GM19455 (cell line): ENCODE measurements at regions not wholly inside any gene's neighbourhood (a gene's known extent, or its start where the extent isn't known, plus 50 kb on each side); places are given as distances from the start of the nearest gene placed in this dataset.

Experiments
- ATAC-seq: cut with Tn5 transposase; IDR thresholded peaks from one replicate; pipeline ENCODE4 v1.9.1; 2021; ENCODE audit not compliant: unreplicated experiment

GRCh38 chr6:21508753-21509152, 84.8 kb upstream of the SOX4 start:
- ATAC-seq, result no peak

GRCh38 chr6:21511891-21512550, 81.5 kb upstream of the SOX4 start:
- ATAC-seq, result no peak

GRCh38 chr6:21514288-21514687, 79.3 kb upstream of the SOX4 start:
- no peak for ATAC-seq

GRCh38 chr6:21518317-21518716, 75.2 kb upstream of the SOX4 start:
- ATAC-seq, result no peak

GRCh38 chr6:21519642-21520041, 73.9 kb upstream of the SOX4 start:
- no peak for ATAC-seq

GRCh38 chr6:21521276-21521675, 72.3 kb upstream of the SOX4 start:
- no peak for ATAC-seq

- ATAC-seq, result no peak
These were observed 71.3 kb upstream of the SOX4 start for GRCh38 chr6:21522143-21522747.

GRCh38 chr6:21522797-21523456, 70.6 kb upstream of the SOX4 start:
- no peak for ATAC-seq

- no peak for ATAC-seq
These were observed 69.9 kb upstream of the SOX4 start for GRCh38 chr6:21523652-21524051.

- no peak for ATAC-seq
These were observed 69.3 kb upstream of the SOX4 start for GRCh38 chr6:21524201-21524600.

GRCh38 chr6:21526974-21527373, 66.6 kb upstream of the SOX4 start:
- ATAC-seq, result no peak

GRCh38 chr6:21527731-21528130, 65.8 kb upstream of the SOX4 start:
- ATAC-seq, result no peak

GRCh38 chr6:21529431-21529830, 64.1 kb upstream of the SOX4 start:
- no peak for ATAC-seq

GRCh38 chr6:21531393-21531792, 62.2 kb upstream of the SOX4 start:
- no peak for ATAC-seq

GRCh38 chr6:21533678-21534077, 59.9 kb upstream of the SOX4 start:
- no peak for ATAC-seq

GRCh38 chr6:21536280-21536766, 57.2 kb upstream of the SOX4 start:
- ATAC-seq, result no peak

GRCh38 chr6:21537637-21538036, 55.9 kb upstream of the SOX4 start:
- no peak for ATAC-seq

- no peak for ATAC-seq
These were observed 55.3 kb upstream of the SOX4 start for GRCh38 chr6:21538186-21538798.

- ATAC-seq, result no peak
These were observed 53.9 kb upstream of the SOX4 start for GRCh38 chr6:21539621-21540100.
